DND-41 (cell line): ENCODE measurements at regions not wholly inside any gene's neighbourhood (a gene's known extent, or its start where the extent isn't known, plus 50 kb on each side); places are given as distances from the start of the nearest gene placed in this dataset.

Source experiments
- ATAC-seq: fragments of 200-7000 bp; cut with Tn5 transposase; 3 replicates; pipeline ENCODE4 v1.9.1; 2021; ENCODE audit warnings: low read depth; ENCODE audit not compliant: insufficient read depth
- DNase-seq: peaks from one replicate; pipeline ENCODE4 v3.0.0-alpha.2; 2020
- H2AFZ ChIP-seq: 2 replicates; pipeline ENCODE4 v1.6.0; 2012; ENCODE audit warnings: low read depth, low read length
- H3K27ac ChIP-seq: 2 replicates; pipeline ENCODE4 v1.5.1; 2012; ENCODE audit warnings: low read length, inconsistent platforms
- H3K27me3 ChIP-seq: fragments of 200-600 bp; sonication (generic); 2 replicates; pipeline ENCODE4 v1.6.0; 2012; ENCODE audit warnings: low read length, mild to moderate bottlenecking, inconsistent platforms; ENCODE audit not compliant: insufficient read depth, poor library complexity
- H3K36me3 ChIP-seq: 2 replicates; pipeline ENCODE4 v1.5.1; 2012; ENCODE audit warnings: low read length, inconsistent platforms; ENCODE audit not compliant: insufficient read depth
- H3K4me1 ChIP-seq: 2 replicates; pipeline ENCODE4 v1.5.1; 2012; ENCODE audit warnings: mild to moderate bottlenecking, low read length; ENCODE audit not compliant: insufficient read depth
- H3K4me2 ChIP-seq: 2 replicates; pipeline ENCODE4 v1.6.0; 2012; ENCODE audit warnings: mild to moderate bottlenecking, moderate library complexity, low read length, inconsistent platforms; ENCODE audit not compliant: insufficient read depth
- H3K4me3 ChIP-seq, 2 experiments: fragments of 200-600 bp in 1 of 2; shearing (Covaris generic) in 1 of 2; 2 replicates each; pipeline ENCODE4 v1.5.1; 2012 to 2016; ENCODE audit warnings: inconsistent platforms in 2 of 2, low read length in 2 of 2, mild to moderate bottlenecking in 2 of 2, low read depth in 1 of 2, moderate library complexity in 1 of 2
- H3K79me2 ChIP-seq: 2 replicates; pipeline ENCODE4 v1.6.0; 2012; ENCODE audit warnings: low read length, inconsistent platforms; ENCODE audit not compliant: insufficient read depth
- H3K9ac ChIP-seq: 2 replicates; pipeline ENCODE4 v1.6.0; 2012; ENCODE audit warnings: low read depth, mild to moderate bottlenecking, inconsistent platforms, low read length, moderate library complexity
- H3K9me3 ChIP-seq: 2 replicates; pipeline ENCODE4 v1.5.1; 2012; ENCODE audit warnings: low read length, moderate library complexity, mild to moderate bottlenecking, inconsistent platforms; ENCODE audit not compliant: insufficient read depth, severe bottlenecking
- H4K20me1 ChIP-seq: 2 replicates; pipeline ENCODE4 v1.6.0; 2012; ENCODE audit warnings: low read length; ENCODE audit not compliant: insufficient read depth
- EZH2 ChIP-seq: IDR thresholded peaks from 3 replicates; pipeline ENCODE4 v1.6.1; 2012; ENCODE audit warnings: borderline replicate concordance, low read depth, mild to moderate bottlenecking, moderate library complexity, low read length, inconsistent platforms; ENCODE audit not compliant: severe bottlenecking
- TF ChIP-seq, protein P1 (sequence below): IDR thresholded peaks from 2 replicates; pipeline ENCODE4 v1.5.1; 2012; ENCODE audit warnings: borderline replicate concordance, low read length, moderate library complexity, mild to moderate bottlenecking; ENCODE audit not compliant: poor library complexity, severe bottlenecking; ENCODE audit errors: extremely low read depth

DNA sequence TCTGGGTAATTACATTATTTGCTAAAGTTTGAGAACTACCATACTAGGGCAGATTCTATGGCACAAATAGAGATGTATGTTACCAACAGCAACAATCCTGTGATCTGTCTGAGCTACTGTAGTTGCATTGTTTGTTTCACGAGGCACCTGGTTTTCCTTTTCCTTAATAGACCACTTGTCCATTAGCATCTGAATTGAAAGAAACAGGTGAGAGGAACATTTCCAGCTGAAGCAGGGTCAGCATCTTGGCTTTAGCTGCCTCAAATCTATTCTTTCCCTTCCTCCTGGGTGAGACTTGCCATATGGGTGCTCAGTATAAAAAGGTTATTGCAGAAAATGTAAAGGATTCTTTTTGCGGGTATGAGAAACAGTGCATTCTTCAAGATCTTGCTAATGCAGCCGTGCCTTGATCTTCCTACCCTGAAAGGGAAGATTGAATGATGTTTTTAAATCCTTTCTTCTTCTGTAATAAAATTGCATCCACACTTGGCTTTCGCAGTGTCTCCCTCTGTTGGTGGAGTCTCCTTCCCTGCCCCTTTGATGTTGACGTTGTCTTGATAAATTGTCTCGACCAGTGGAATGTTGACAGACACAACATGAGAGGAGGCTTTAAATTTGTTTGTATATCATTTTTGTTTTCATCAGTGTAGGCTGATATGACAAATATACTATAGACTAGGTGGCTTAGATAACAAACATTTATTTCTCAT lies 118.0 kb upstream of the BRINP1 start:
- ATAC-seq (no peak), DNase-seq (no peak)
- H3K4me3 ChIP-seq, result no peak overlapping the region
- no peaks in the 10 kb centered on the region for H4K20me1 ChIP-seq
- no peaks in the 10 kb centered on the region for H3K9me3 ChIP-seq
- H3K27ac ChIP-seq, result no peak overlapping the region
- no peaks in the 10 kb centered on the region for H3K79me2 ChIP-seq
- no peaks in the 10 kb centered on the region for H3K36me3 ChIP-seq
- no peak for TF ChIP-seq EZH2
- TF ChIP-seq, protein P1, sequence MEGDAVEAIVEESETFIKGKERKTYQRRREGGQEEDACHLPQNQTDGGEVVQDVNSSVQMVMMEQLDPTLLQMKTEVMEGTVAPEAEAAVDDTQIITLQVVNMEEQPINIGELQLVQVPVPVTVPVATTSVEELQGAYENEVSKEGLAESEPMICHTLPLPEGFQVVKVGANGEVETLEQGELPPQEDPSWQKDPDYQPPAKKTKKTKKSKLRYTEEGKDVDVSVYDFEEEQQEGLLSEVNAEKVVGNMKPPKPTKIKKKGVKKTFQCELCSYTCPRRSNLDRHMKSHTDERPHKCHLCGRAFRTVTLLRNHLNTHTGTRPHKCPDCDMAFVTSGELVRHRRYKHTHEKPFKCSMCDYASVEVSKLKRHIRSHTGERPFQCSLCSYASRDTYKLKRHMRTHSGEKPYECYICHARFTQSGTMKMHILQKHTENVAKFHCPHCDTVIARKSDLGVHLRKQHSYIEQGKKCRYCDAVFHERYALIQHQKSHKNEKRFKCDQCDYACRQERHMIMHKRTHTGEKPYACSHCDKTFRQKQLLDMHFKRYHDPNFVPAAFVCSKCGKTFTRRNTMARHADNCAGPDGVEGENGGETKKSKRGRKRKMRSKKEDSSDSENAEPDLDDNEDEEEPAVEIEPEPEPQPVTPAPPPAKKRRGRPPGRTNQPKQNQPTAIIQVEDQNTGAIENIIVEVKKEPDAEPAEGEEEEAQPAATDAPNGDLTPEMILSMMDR, result peak; percentile 15
- no peak overlapping the region for H2AFZ ChIP-seq
- H3K4me1 ChIP-seq, result no peaks in the 10 kb centered on the region
- H3K27me3 ChIP-seq, result no peaks in the 10 kb centered on the region
- no peak overlapping the region for H3K4me2 ChIP-seq
- H3K9ac ChIP-seq, result no peak overlapping the region

DNA sequence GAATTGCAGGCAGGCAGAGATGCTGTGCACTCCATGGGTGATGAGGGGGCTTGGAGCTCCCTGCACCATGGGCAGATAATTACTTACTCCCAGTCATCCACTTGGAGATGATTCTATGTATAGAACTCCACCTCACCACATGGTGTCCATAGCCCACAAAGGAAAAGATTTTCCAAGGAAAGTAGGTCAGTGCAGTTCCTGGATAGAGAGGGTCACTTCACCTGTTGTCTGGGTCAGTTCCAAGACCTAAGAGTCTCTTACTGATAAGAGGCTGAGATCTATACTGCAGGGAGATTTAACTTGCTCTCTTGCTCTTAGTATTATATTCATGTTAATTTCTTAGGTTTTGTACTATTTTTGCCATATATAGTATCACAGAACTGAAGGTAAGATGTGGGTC lies 113.9 kb upstream of the BRINP1 start:
- no peak for ATAC-seq
- H3K36me3 ChIP-seq, result no peaks in the 10 kb centered on the region
- H3K9me3 ChIP-seq, result no peaks in the 10 kb centered on the region
- no peak for DNase-seq
- H3K4me2 ChIP-seq, result no peak overlapping the region
- no peak overlapping the region for H2AFZ ChIP-seq
- H3K4me1 ChIP-seq, result no peaks in the 10 kb centered on the region
- no peak overlapping the region for H3K27ac ChIP-seq
- H3K79me2 ChIP-seq, result no peaks in the 10 kb centered on the region
- no peak overlapping the region for H3K4me3 ChIP-seq
- TF ChIP-seq EZH2, result no peak
- TF ChIP-seq, protein P1, result no peak
- no peaks in the 10 kb centered on the region for H4K20me1 ChIP-seq
- H3K27me3 ChIP-seq, result no peaks in the 10 kb centered on the region
- no peak overlapping the region for H3K9ac ChIP-seq

DNA sequence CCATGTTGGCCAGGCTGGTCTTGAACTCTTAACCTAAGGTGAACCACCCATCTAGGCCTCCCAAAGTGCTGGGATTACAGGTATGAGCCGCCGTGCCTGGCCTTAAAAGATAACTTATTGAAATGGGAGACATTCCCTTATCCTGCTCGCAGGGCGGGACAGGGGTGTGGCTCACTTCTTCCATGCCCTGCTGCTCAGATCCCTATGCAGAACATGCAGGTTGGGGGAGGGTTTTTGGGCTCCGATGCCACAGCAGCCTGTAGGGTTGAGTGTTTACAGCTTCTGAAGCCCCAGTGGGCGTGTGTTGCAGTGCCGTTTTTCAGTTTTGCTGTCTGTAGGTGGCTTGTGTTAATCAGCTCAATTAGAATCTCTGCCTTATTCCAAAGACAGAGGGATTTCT lies 108.0 kb upstream of the BRINP1 start:
- no peak for DNase-seq
- Histone ChIP-seq H3K4me2 (no peak overlapping the region), H3K9ac (no peak overlapping the region), H3K9me3 (no peaks in the 10 kb centered on the region), H3K36me3 (no peaks in the 10 kb centered on the region), H2AFZ (no peak overlapping the region), H3K27ac (no peak overlapping the region), H3K4me1 (no peaks in the 10 kb centered on the region), H3K4me3 (no peak overlapping the region), H3K79me2 (no peaks in the 10 kb centered on the region), H4K20me1 (no peaks in the 10 kb centered on the region), H3K27me3 (no peaks in the 10 kb centered on the region)
- TF ChIP-seq EZH2, result no peak
- TF ChIP-seq, protein P1, result no peak
- no peak for ATAC-seq
